ENCODE measurements at regions not wholly inside any gene's neighbourhood (a gene's known extent, or its start where the extent isn't known, plus 50 kb on each side); places are given as distances from the start of the nearest gene placed in this dataset.
"Not testable (repeated sequence)": the region's sequence is repeated elsewhere in the genome, so short reads cannot be mapped to it uniquely, and the experiment has no call there.

DNA sequence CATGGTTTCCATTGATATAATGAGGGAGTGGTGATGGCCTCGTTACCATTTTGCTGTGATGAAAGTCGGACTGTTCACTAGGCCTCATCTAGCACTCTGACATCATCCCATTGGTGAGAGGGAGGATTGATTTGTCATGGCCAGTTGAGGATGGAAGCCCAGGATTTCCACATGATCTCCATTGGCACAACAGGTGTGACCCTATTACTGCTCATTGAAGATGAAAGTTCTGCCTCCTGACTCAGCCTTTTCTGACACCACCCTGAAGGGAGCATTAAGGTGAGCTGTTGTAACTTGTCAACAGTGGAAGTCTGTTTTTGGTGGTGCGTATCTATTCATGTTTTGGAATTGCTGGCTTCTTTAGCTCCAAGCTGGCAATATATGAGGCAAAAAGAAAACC lies 144.2 kb downstream of the PABPC4L start:
- H3K23ac ChIP-seq (ENCODE audit: low read length in 2 of 2) = no peak overlapping the region
- no peak overlapping the region for H2BK120ac ChIP-seq (ENCODE audit: low read depth, low read length)
- no peaks in the 10 kb centered on the region for H3K79me1 ChIP-seq (replicated peaks; ENCODE audit: low read length, poor library complexity, severe bottlenecking)
- H3K4me3 ChIP-seq (ENCODE audit: insufficient read depth in 1 of 2, low read depth in 1 of 2, low read length in 2 of 2) = no peak overlapping the region
- H4K91ac ChIP-seq (ENCODE audit: low read length) = no peak overlapping the region
- no peak overlapping the region for H2AK5ac ChIP-seq (ENCODE audit: low read length, severe bottlenecking)
- no peak overlapping the region for H3K4ac ChIP-seq (ENCODE audit: low read depth in 1 of 2, low read length in 2 of 2)
- no peak overlapping the region for H3K9ac ChIP-seq (ENCODE audit: low read length)
- no peak overlapping the region for H3K14ac ChIP-seq (ENCODE audit: low read length in 2 of 2)
- H2BK15ac ChIP-seq (ENCODE audit: low read depth, poor library complexity, severe bottlenecking) = no peak overlapping the region
- H3K18ac ChIP-seq (ENCODE audit: low read depth in 1 of 2, low read length in 2 of 2) = no peak overlapping the region
- H4K8ac ChIP-seq (ENCODE audit: low read length) = no peak overlapping the region
- H3K27me3 ChIP-seq (ENCODE audit: control insufficient read depth in 1 of 2, insufficient read depth in 1 of 2, low read length in 2 of 2) = no peaks in the 10 kb centered on the region
- H2BK12ac ChIP-seq (ENCODE audit: low read length in 2 of 2) = no peak overlapping the region
- no peak overlapping the region for H3K4me2 ChIP-seq (ENCODE audit: low read length, poor library complexity, severe bottlenecking)
- no peak overlapping the region for H3K27ac ChIP-seq (ENCODE audit: low read length, poor library complexity, severe bottlenecking)
- H2BK5ac ChIP-seq (ENCODE audit: low read depth, low read length, poor library complexity, severe bottlenecking) = no peak overlapping the region
- H2AFZ ChIP-seq (ENCODE audit: low read depth, low read length) = no peak overlapping the region
- 94% methylated on average over 2 of the region's 3 CpGs for WGBS
- H3K4me1 ChIP-seq (ENCODE audit: control insufficient read depth, insufficient read depth, low read depth, low read length) = no peaks in the 10 kb centered on the region
- H3K36me3 ChIP-seq (ENCODE audit: control insufficient read depth in 1 of 2, insufficient read depth in 2 of 2, low read depth in 1 of 2, low read length in 2 of 2) = no peaks in the 10 kb centered on the region
- H3K9me3 ChIP-seq (ENCODE audit: control insufficient read depth, low read length) = no peaks in the 10 kb centered on the region
- DNase-seq = no peak

DNA sequence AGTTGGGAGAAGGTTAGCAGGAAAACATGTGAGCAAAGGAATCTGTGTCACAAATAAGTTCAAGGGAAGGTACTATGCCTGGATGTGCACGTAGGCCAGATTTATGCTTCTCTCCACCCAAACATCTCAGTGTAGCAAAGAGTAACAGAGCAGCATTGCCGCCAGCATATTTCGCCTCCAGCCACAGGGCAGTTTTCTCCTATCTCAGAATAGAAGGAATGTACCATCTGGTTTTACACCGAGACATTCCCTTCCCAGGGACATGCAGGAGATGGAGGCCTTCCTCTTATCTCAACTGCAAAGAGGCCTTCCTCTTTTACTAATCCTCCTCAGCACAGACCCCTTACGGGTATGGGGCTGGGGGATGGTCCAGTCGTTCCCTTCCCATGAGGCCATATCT lies 155.4 kb downstream of the PABPC4L start:
- WGBS = 77% methylated on average over 6 of the region's 6 CpGs
- not testable (repeated sequence) for H2BK12ac ChIP-seq (ENCODE audit: low read length in 2 of 2); H3K23ac ChIP-seq (ENCODE audit: low read length in 2 of 2); H4K8ac ChIP-seq (ENCODE audit: low read length); H3K4ac ChIP-seq (ENCODE audit: low read depth in 1 of 2, low read length in 2 of 2); H3K79me1 ChIP-seq (replicated peaks; ENCODE audit: low read length, poor library complexity, severe bottlenecking); H3K4me1 ChIP-seq (ENCODE audit: control insufficient read depth, insufficient read depth, low read depth, low read length); H3K36me3 ChIP-seq (ENCODE audit: control insufficient read depth in 1 of 2, insufficient read depth in 2 of 2, low read depth in 1 of 2, low read length in 2 of 2); H2BK15ac ChIP-seq (ENCODE audit: low read depth, poor library complexity, severe bottlenecking); H3K18ac ChIP-seq (ENCODE audit: low read depth in 1 of 2, low read length in 2 of 2); DNase-seq; H3K4me3 ChIP-seq (ENCODE audit: insufficient read depth in 1 of 2, low read depth in 1 of 2, low read length in 2 of 2); H3K4me2 ChIP-seq (ENCODE audit: low read length, poor library complexity, severe bottlenecking); H3K27me3 ChIP-seq (ENCODE audit: control insufficient read depth in 1 of 2, insufficient read depth in 1 of 2, low read length in 2 of 2); H3K9me3 ChIP-seq (ENCODE audit: control insufficient read depth, low read length); H2AK5ac ChIP-seq (ENCODE audit: low read length, severe bottlenecking); H2AFZ ChIP-seq (ENCODE audit: low read depth, low read length); H3K27ac ChIP-seq (ENCODE audit: low read length, poor library complexity, severe bottlenecking); H4K91ac ChIP-seq (ENCODE audit: low read length); H2BK120ac ChIP-seq (ENCODE audit: low read depth, low read length); H3K14ac ChIP-seq (ENCODE audit: low read length in 2 of 2); H3K9ac ChIP-seq (ENCODE audit: low read length); H2BK5ac ChIP-seq (ENCODE audit: low read depth, low read length, poor library complexity, severe bottlenecking)

DNA sequence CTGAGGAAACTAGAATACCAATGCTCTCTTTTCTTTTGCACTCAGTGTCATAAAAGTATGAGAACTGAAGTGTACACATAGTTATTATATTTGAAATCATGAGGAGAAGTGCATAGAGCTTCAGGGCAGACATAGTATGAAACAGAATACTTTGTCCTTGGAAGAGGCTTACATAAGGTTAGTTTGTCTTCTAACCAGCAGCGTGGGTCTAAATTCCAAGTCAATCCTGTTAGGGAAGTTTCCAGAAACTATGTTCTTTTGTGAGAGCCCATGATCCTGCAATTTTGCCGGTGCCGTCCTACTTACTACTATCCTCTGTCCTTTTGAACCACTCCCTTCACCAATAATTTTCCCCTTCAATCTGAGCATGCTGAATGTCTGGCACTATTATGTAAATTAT lies 156.2 kb downstream of the PABPC4L start:
- peaks cover 2% of the 10 kb centered on the region for H3K4me1 ChIP-seq (ENCODE audit: control insufficient read depth, insufficient read depth, low read depth, low read length)
- no peak overlapping the region for H2BK12ac ChIP-seq (ENCODE audit: low read length in 2 of 2)
- no peaks in the 10 kb centered on the region for H3K27me3 ChIP-seq (ENCODE audit: control insufficient read depth in 1 of 2, insufficient read depth in 1 of 2, low read length in 2 of 2)
- H4K91ac ChIP-seq (ENCODE audit: low read length) = no peak overlapping the region
- no peak overlapping the region for H3K18ac ChIP-seq (ENCODE audit: low read depth in 1 of 2, low read length in 2 of 2)
- no peak overlapping the region for H2AFZ ChIP-seq (ENCODE audit: low read depth, low read length)
- no peaks in the 10 kb centered on the region for H3K9me3 ChIP-seq (ENCODE audit: control insufficient read depth, low read length)
- DNase-seq = no peak
- no peak overlapping the region for H3K23ac ChIP-seq (ENCODE audit: low read length in 2 of 2)
- H4K8ac ChIP-seq (ENCODE audit: low read length) = no peak overlapping the region
- no peak overlapping the region for H3K9ac ChIP-seq (ENCODE audit: low read length)
- H3K4ac ChIP-seq (ENCODE audit: low read depth in 1 of 2, low read length in 2 of 2) = no peak overlapping the region
- H3K4me2 ChIP-seq (ENCODE audit: low read length, poor library complexity, severe bottlenecking) = no peak overlapping the region
- H3K27ac ChIP-seq (ENCODE audit: low read length, poor library complexity, severe bottlenecking) = no peak overlapping the region
- 81% methylated on average over 3 of the region's 3 CpGs for WGBS
- no peak overlapping the region for H2BK15ac ChIP-seq (ENCODE audit: low read depth, poor library complexity, severe bottlenecking)
- no peak overlapping the region for H2BK120ac ChIP-seq (ENCODE audit: low read depth, low read length)
- H2AK5ac ChIP-seq (ENCODE audit: low read length, severe bottlenecking) = no peak overlapping the region
- no peak overlapping the region for H2BK5ac ChIP-seq (ENCODE audit: low read depth, low read length, poor library complexity, severe bottlenecking)
- no peaks in the 10 kb centered on the region for H3K79me1 ChIP-seq (replicated peaks; ENCODE audit: low read length, poor library complexity, severe bottlenecking)
- no peak overlapping the region for H3K14ac ChIP-seq (ENCODE audit: low read length in 2 of 2)
- no peak overlapping the region for H3K4me3 ChIP-seq (ENCODE audit: insufficient read depth in 1 of 2, low read depth in 1 of 2, low read length in 2 of 2)
- no peaks in the 10 kb centered on the region for H3K36me3 ChIP-seq (ENCODE audit: control insufficient read depth in 1 of 2, insufficient read depth in 2 of 2, low read depth in 1 of 2, low read length in 2 of 2)

DNA sequence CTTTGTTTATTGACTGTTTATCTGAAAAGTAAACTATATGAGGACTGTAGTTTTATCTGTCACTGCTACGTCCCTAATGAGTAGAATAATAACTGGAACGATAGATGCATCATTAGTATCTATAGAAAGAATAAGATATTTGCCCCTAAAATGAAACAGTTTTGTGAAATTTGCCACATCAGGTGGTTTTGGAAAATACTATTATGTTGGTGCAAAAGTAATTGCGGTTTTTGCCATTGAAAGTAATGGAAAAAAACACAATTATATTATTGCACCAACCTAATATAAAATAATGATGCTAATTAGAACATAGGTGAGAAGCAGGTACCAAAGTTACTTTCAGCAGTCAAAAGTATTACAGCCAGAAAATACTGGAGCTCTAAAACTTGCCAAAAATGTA lies 158.3 kb downstream of the PABPC4L start:
- H2AFZ ChIP-seq (ENCODE audit: low read depth, low read length) = no peak overlapping the region
- no peak overlapping the region for H2BK5ac ChIP-seq (ENCODE audit: low read depth, low read length, poor library complexity, severe bottlenecking)
- H3K23ac ChIP-seq (ENCODE audit: low read length in 2 of 2) = no peak overlapping the region
- H3K14ac ChIP-seq (ENCODE audit: low read length in 2 of 2) = no peak overlapping the region
- H3K27me3 ChIP-seq (ENCODE audit: control insufficient read depth in 1 of 2, insufficient read depth in 1 of 2, low read length in 2 of 2) = no peaks in the 10 kb centered on the region
- H3K27ac ChIP-seq (ENCODE audit: low read length, poor library complexity, severe bottlenecking) = no peak overlapping the region
- no peak overlapping the region for H3K4me2 ChIP-seq (ENCODE audit: low read length, poor library complexity, severe bottlenecking)
- H4K91ac ChIP-seq (ENCODE audit: low read length) = no peak overlapping the region
- H2AK5ac ChIP-seq (ENCODE audit: low read length, severe bottlenecking) = no peak overlapping the region
- H3K4me3 ChIP-seq (ENCODE audit: insufficient read depth in 1 of 2, low read depth in 1 of 2, low read length in 2 of 2) = no peak overlapping the region
- no peak overlapping the region for H2BK15ac ChIP-seq (ENCODE audit: low read depth, poor library complexity, severe bottlenecking)
- no peak overlapping the region for H3K4ac ChIP-seq (ENCODE audit: low read depth in 1 of 2, low read length in 2 of 2)
- WGBS = no CpG with 5 or more reads among the region's 3 CpGs
- no peak for DNase-seq
- no peak overlapping the region for H4K8ac ChIP-seq (ENCODE audit: low read length)
- H3K4me1 ChIP-seq (ENCODE audit: control insufficient read depth, insufficient read depth, low read depth, low read length) = peaks cover 2% of the 10 kb centered on the region
- H2BK120ac ChIP-seq (ENCODE audit: low read depth, low read length) = no peak overlapping the region
- H3K18ac ChIP-seq (ENCODE audit: low read depth in 1 of 2, low read length in 2 of 2) = no peak overlapping the region
- no peak overlapping the region for H3K9ac ChIP-seq (ENCODE audit: low read length)
- H2BK12ac ChIP-seq (ENCODE audit: low read length in 2 of 2) = no peak overlapping the region
- H3K79me1 ChIP-seq (replicated peaks; ENCODE audit: low read length, poor library complexity, severe bottlenecking) = no peaks in the 10 kb centered on the region
- peaks cover 7% of the 10 kb centered on the region for H3K9me3 ChIP-seq (ENCODE audit: control insufficient read depth, low read length)
- H3K36me3 ChIP-seq (ENCODE audit: control insufficient read depth in 1 of 2, insufficient read depth in 2 of 2, low read depth in 1 of 2, low read length in 2 of 2) = no peaks in the 10 kb centered on the region
